ENCODE measurements at regions not wholly inside any gene's neighbourhood (a gene's known extent, or its start where the extent isn't known, plus 50 kb on each side); places are given as distances from the start of the nearest gene placed in this dataset.

- TF ChIP-seq POLR2A (IDR thresholded peaks at IDR 0.05) = no peak
- no peak for TF ChIP-seq CTCF (IDR thresholded peaks at IDR 0.05)
Measured at GRCh38 chr10:106336874-106337273, 827.6 kb downstream of the SORCS1 start.
